HEK293T (cell line): ENCODE measurements at regions not wholly inside any gene's neighbourhood (a gene's known extent, or its start where the extent isn't known, plus 50 kb on each side); places are given as distances from the start of the nearest gene placed in this dataset.

Experiments used
- CTCF ChIA-PET: fragments of 350-600 bp; formaldehyde crosslinking; extraction: SDS; loops from one replicate; lab custom pipeline; 2021; ENCODE audit warnings: antibody characterized with exemption, inconsistent platforms; lab: Yijun Ruan, JAX
- POLR2A ChIA-PET: fragments of 350-600 bp; formaldehyde crosslinking; extraction: SDS; loops from one replicate; lab custom pipeline; 2020; ENCODE audit warnings: antibody characterized with exemption, inconsistent platforms; lab: Yijun Ruan, JAX
- DNase-seq: peaks from one replicate; pipeline ENCODE4 v3.0.0; 2012; ENCODE audit warnings: mixed read lengths; ENCODE audit errors: extremely low spot score
- ARNT ChIP-seq: fragments of 450-650 bp; IDR thresholded peaks from 2 replicates; pipeline ENCODE4 v1.6.1; 2017; ENCODE audit warnings: mild to moderate bottlenecking
- BHLHE40 ChIP-seq: fragments of 450-650 bp; IDR thresholded peaks from 2 replicates; pipeline ENCODE4 v1.6.1; 2016; ENCODE audit warnings: mild to moderate bottlenecking, moderate library complexity, borderline replicate concordance
- CTBP1 ChIP-seq: fragments of 450-650 bp; IDR thresholded peaks from 2 replicates; pipeline ENCODE4 v1.6.1; 2016; ENCODE audit warnings: borderline replicate concordance
- ELF4 ChIP-seq: fragments of 450-650 bp; IDR thresholded peaks from 2 replicates; pipeline ENCODE4 v1.6.1; 2017; ENCODE audit warnings: antibody characterized with exemption
- FOXA1 ChIP-seq: fragments of 450-650 bp; IDR thresholded peaks from 2 replicates; pipeline ENCODE4 v1.6.1; 2016; ENCODE audit warnings: mild to moderate bottlenecking
- FOXK2 ChIP-seq: fragments of 450-650 bp; IDR thresholded peaks from 2 replicates; pipeline ENCODE4 v1.6.1; 2016; ENCODE audit warnings: mild to moderate bottlenecking
- FOXM1 ChIP-seq: fragments of 450-650 bp; IDR thresholded peaks from 2 replicates; pipeline ENCODE4 v1.6.1; 2017; ENCODE audit warnings: mild to moderate bottlenecking, borderline replicate concordance
- HDGF ChIP-seq: fragments of 450-650 bp; IDR thresholded peaks from 2 replicates; pipeline ENCODE4 v1.6.1; 2017; ENCODE audit warnings: antibody characterized with exemption, borderline replicate concordance
- L3MBTL2 ChIP-seq: fragments of 450-650 bp; conservative IDR thresholded peaks from 2 replicates; pipeline ENCODE4 v1.6.1; 2016; ENCODE audit warnings: mild to moderate bottlenecking
- LEF1 ChIP-seq: fragments of 450-650 bp; IDR thresholded peaks from 2 replicates; pipeline ENCODE4 v1.6.1; 2017; ENCODE audit warnings: mild to moderate bottlenecking, borderline replicate concordance
- NFRKB ChIP-seq: fragments of 450-650 bp; IDR thresholded peaks from 2 replicates; pipeline ENCODE4 v1.6.1; 2016; ENCODE audit warnings: mild to moderate bottlenecking, moderate library complexity
- PKNOX1 ChIP-seq: fragments of 450-650 bp; IDR thresholded peaks from 2 replicates; pipeline ENCODE4 v1.6.1; 2016
- SP1 ChIP-seq: fragments of 450-650 bp; IDR thresholded peaks from 2 replicates; pipeline ENCODE4 v1.6.1; 2017
- SUZ12 ChIP-seq: fragments of 450-650 bp; IDR thresholded peaks from 2 replicates; pipeline ENCODE4 v1.6.1; 2016; ENCODE audit warnings: mild to moderate bottlenecking
- TARDBP ChIP-seq: fragments of 450-650 bp; IDR thresholded peaks from 2 replicates; pipeline ENCODE4 v1.6.1; 2016
- ZNF384 ChIP-seq: fragments of 450-650 bp; IDR thresholded peaks from 2 replicates; pipeline ENCODE4 v1.6.1; 2016

DNA sequence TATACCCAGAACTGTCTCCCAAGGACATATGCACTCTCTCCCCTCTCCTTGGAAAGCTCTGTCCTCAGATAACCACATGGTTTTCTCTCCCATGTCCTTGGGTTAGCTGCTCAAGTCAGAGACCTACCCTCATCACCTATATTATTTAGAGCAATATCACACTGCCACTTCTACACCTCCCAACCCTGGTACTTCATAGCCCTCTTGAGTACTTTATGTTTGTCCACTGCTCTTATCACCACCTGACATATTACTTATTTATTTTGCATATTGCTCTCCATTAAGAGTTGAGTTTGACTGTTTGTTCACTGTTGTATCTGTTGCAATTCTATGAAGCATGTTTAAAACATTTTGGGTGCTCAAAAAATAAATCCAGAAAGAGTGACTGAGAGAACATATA, 126.3 kb upstream of the ATP1B1 start:
- POLR2A ChIA-PET: no interaction called here
- no peak for DNase-seq
- TF ChIP-seq FOXM1 (no peak), SP1 (no peak), CTBP1 (no peak), ELF4 (no peak), PKNOX1 (no peak), NFRKB (no peak), SUZ12 (no peak), LEF1 (no peak)
- CTCF ChIA-PET: no interaction called here

DNA sequence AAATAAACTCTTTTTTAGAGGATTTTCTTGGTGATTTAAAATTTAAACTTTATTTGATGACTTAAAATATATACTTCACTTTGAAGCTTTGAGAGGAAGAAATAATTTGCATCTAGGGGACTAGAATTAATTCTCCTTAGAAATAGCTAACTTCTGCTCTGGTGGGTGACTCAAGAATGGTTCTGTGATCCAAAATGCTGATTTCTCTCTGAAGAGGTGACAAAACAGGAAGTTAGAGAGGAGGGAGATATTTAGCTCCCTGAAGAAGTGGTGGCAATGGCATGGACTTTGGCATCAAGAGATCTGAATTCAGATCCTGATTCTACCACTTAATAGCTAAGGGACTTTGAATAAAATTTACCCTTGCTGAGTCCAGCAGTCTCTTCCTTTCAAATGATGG, 125.8 kb upstream of the ATP1B1 start:
- CTCF ChIA-PET: no interaction called here

GRCh38 chr1:168982778-168983177, 123.7 kb upstream of the ATP1B1 start:
- no peak for DNase-seq
- ChIA-PET CTCF (no interaction called here), POLR2A (no interaction called here)
- TF ChIP-seq PKNOX1 (no peak), TARDBP (no peak), L3MBTL2 (no peak), ZNF384 (no peak), LEF1 (no peak), ARNT (no peak), FOXM1 (no peak)

More for the DNA sequence above, 125.8 kb upstream of the ATP1B1 start:
- no peak for DNase-seq
- no peak for TF ChIP-seq HDGF
- no peak for TF ChIP-seq L3MBTL2
- no peak for TF ChIP-seq LEF1
- TF ChIP-seq ARNT: no peak
- no peak for TF ChIP-seq FOXA1
- TF ChIP-seq FOXK2: no peak
- no peak for TF ChIP-seq TARDBP
- no peak for TF ChIP-seq SP1
- no peak for TF ChIP-seq FOXM1
- no peak for TF ChIP-seq BHLHE40
- TF ChIP-seq CTBP1: no peak
- no peak for TF ChIP-seq SUZ12
- no peak for TF ChIP-seq ELF4
- no peak for TF ChIP-seq PKNOX1
- POLR2A ChIA-PET: no interaction called here

GRCh38 chr1:168987330-168987729, 119.2 kb upstream of the ATP1B1 start:
- DNase-seq: no peak
- no peak for TF ChIP-seq ELF4
- no peak for TF ChIP-seq FOXA1
- TF ChIP-seq SUZ12: no peak
- TF ChIP-seq TARDBP: no peak
- no peak for TF ChIP-seq FOXK2
- no peak for TF ChIP-seq CTBP1
- no peak for TF ChIP-seq FOXM1
- POLR2A ChIA-PET: no interaction called here
- CTCF ChIA-PET: interaction anchor here (0.5 kb wide), 1 partner anchor 53 kb away, joined by 3 read pairs; no protein-coding TSS in a partner anchor

GRCh38 chr1:168987923-168988322, 118.6 kb upstream of the ATP1B1 start:
- no peak for DNase-seq
- ChIA-PET POLR2A (no interaction called here), CTCF (no interaction called here)
- TF ChIP-seq ARNT: no peak
- no peak for TF ChIP-seq FOXA1
- no peak for TF ChIP-seq SP1
- no peak for TF ChIP-seq TARDBP
- TF ChIP-seq FOXM1: no peak

GRCh38 chr1:168989985-168990384, 116.5 kb upstream of the ATP1B1 start:
- POLR2A ChIA-PET: no interaction called here

More at GRCh38 chr1:168989985-168990384, 116.5 kb upstream of the ATP1B1 start:
- TF ChIP-seq TARDBP (no peak), LEF1 (no peak), PKNOX1 (no peak), ELF4 (no peak), ARNT (no peak), SP1 (no peak), CTBP1 (no peak), NFRKB (no peak), HDGF (no peak), FOXM1 (no peak), FOXA1 (no peak), ZNF384 (no peak), L3MBTL2 (no peak), SUZ12 (no peak), FOXK2 (no peak), BHLHE40 (no peak)
- CTCF ChIA-PET: no interaction called here
- no peak for DNase-seq
